BJ (cell line): ENCODE measurements at regions not wholly inside any gene's neighbourhood (a gene's known extent, or its start where the extent isn't known, plus 50 kb on each side); places are given as distances from the start of the nearest gene placed in this dataset.

Experiments used
- CTCF ChIA-PET: fragments of 350-600 bp; formaldehyde crosslinking; extraction: SDS; loops from one replicate; lab custom pipeline; 2021; ENCODE audit warnings: antibody characterized with exemption, inconsistent platforms; lab: Yijun Ruan, JAX
- POLR2A ChIA-PET: fragments of 300-600 bp; sonication (Branson Sonifier 250); formaldehyde crosslinking; extraction: SDS; loops from one replicate; lab custom pipeline; 2021; ENCODE audit warnings: antibody characterized with exemption; lab: Charles Lee
- DNase-seq: peaks from one replicate; pipeline ENCODE4 v3.0.0-alpha.2; 2011; ENCODE audit warnings: low read depth
- H3K27me3 ChIP-seq: 2 replicates; pipeline ENCODE4 v1.6.0; 2011; ENCODE audit warnings: low read length; ENCODE audit not compliant: control insufficient read depth, insufficient read depth
- H3K36me3 ChIP-seq: 2 replicates; pipeline ENCODE4 v1.5.1; 2011; ENCODE audit warnings: low read length; ENCODE audit not compliant: control insufficient read depth, insufficient read depth
- H3K4me3 ChIP-seq: 2 replicates; pipeline ENCODE4 v1.5.1; 2011; ENCODE audit warnings: low read depth, mild to moderate bottlenecking, control low read depth, low read length
- CTCF ChIP-seq: IDR thresholded peaks from 2 replicates; pipeline ENCODE4 v1.5.1; 2011; ENCODE audit warnings: low read depth, mild to moderate bottlenecking, control low read depth, inconsistent platforms, low read length, moderate library complexity; ENCODE audit not compliant: insufficient read depth

GRCh38 chr5:3933536-3933935 is 337.9 kb downstream of the IRX1 start:
- Histone ChIP-seq H3K36me3 (no peaks in the 10 kb centered on the region), H3K4me3 (no peak overlapping the region), H3K27me3 (no peaks in the 10 kb centered on the region)
- ChIA-PET CTCF (no interaction called here), POLR2A (no interaction called here)
- DNase-seq = no peak
- no peak for TF ChIP-seq CTCF

- Histone ChIP-seq H3K27me3 (no peaks in the 10 kb centered on the region), H3K36me3 (no peaks in the 10 kb centered on the region), H3K4me3 (no peak overlapping the region)
- DNase-seq = no peak
- POLR2A ChIA-PET = no interaction called here
- no peak for TF ChIP-seq CTCF
- CTCF ChIA-PET = no interaction called here
These were observed 338.3 kb downstream of the IRX1 start for GRCh38 chr5:3933966-3934365.

GRCh38 chr5:3943859-3944258 is 348.2 kb downstream of the IRX1 start:
- CTCF ChIA-PET = interaction anchor here (0.6 kb wide), 1 partner anchor 967 kb away, joined by 3 read pairs; no protein-coding TSS in a partner anchor
- DNase-seq = no peak
- no peak for TF ChIP-seq CTCF
- H3K36me3 ChIP-seq = no peaks in the 10 kb centered on the region
- H3K4me3 ChIP-seq = no peak overlapping the region
- H3K27me3 ChIP-seq = no peaks in the 10 kb centered on the region
- POLR2A ChIA-PET = no interaction called here

GRCh38 chr5:3944930-3945329 is 349.3 kb downstream of the IRX1 start:
- DNase-seq = no peak
- CTCF ChIA-PET = no interaction called here
- POLR2A ChIA-PET = no interaction called here
- H3K36me3 ChIP-seq = no peaks in the 10 kb centered on the region
- no peak overlapping the region for H3K4me3 ChIP-seq
- no peaks in the 10 kb centered on the region for H3K27me3 ChIP-seq
- TF ChIP-seq CTCF = no peak

- POLR2A ChIA-PET = no interaction called here
- no peak for TF ChIP-seq CTCF
These were observed 353.2 kb downstream of the IRX1 start for GRCh38 chr5:3948838-3949237.

More at GRCh38 chr5:3948838-3949237, 353.2 kb downstream of the IRX1 start:
- H3K36me3 ChIP-seq = no peaks in the 10 kb centered on the region
- H3K27me3 ChIP-seq = no peaks in the 10 kb centered on the region
- H3K4me3 ChIP-seq = no peak overlapping the region
- DNase-seq = no peak
- CTCF ChIA-PET = no interaction called here
